ENCODE measurements at regions not wholly inside any gene's neighbourhood (a gene's known extent, or its start where the extent isn't known, plus 50 kb on each side); places are given as distances from the start of the nearest gene placed in this dataset.
"Not testable (repeated sequence)": the region's sequence is repeated elsewhere in the genome, so short reads cannot be mapped to it uniquely, and the experiment has no call there.

GRCh38 chr18:11497585-11497984 lies 111.8 kb upstream of the SLC35G4 start:
- Mint-ChIP-seq H3K36me3 (no peaks in the 10 kb centered on the region), H3K4me1 (no peaks in the 10 kb centered on the region), H3K9me3 (no peaks in the 10 kb centered on the region), H3K27me3 (peaks cover 6% of the 10 kb centered on the region), H3K4me3 (no peak overlapping the region), H3K27ac (no peak overlapping the region)

GRCh38 chr18:11496526-11497172 lies 112.7 kb upstream of the SLC35G4 start:
- no peak overlapping the region for H3K4me3 Mint-ChIP-seq
- H3K9me3 Mint-ChIP-seq = no peaks in the 10 kb centered on the region
- peaks cover 6% of the 10 kb centered on the region for H3K27me3 Mint-ChIP-seq
- no peaks in the 10 kb centered on the region for H3K36me3 Mint-ChIP-seq
- H3K4me1 Mint-ChIP-seq = no peaks in the 10 kb centered on the region
- H3K27ac Mint-ChIP-seq = no peak overlapping the region

GRCh38 chr18:11495441-11495840 lies 114.0 kb upstream of the SLC35G4 start:
- Mint-ChIP-seq H3K9me3 (peaks cover 0 to 2% (median 0%) of the 10 kb centered on the region in 3 donors), H3K4me3 (no peak overlapping the region), H3K27me3 (peaks cover 6% of the 10 kb centered on the region), H3K27ac (no peak overlapping the region), H3K36me3 (no peaks in the 10 kb centered on the region), H3K4me1 (no peaks in the 10 kb centered on the region)

- H3K9me3 Mint-ChIP-seq = peaks cover 0 to 2% (median 0%) of the 10 kb centered on the region in 3 donors
- H3K27me3 Mint-ChIP-seq = no peaks in the 10 kb centered on the region
- H3K27ac Mint-ChIP-seq = no peak overlapping the region
- H3K4me3 Mint-ChIP-seq = no peak overlapping the region
- no peaks in the 10 kb centered on the region for H3K4me1 Mint-ChIP-seq
- no peaks in the 10 kb centered on the region for H3K36me3 Mint-ChIP-seq
Measured at GRCh38 chr18:11494107-11494506, 115.3 kb upstream of the SLC35G4 start.

GRCh38 chr18:11489266-11489899 lies 120.0 kb upstream of the SLC35G4 start:
- peaks cover 3% of the 10 kb centered on the region for H3K27me3 Mint-ChIP-seq
- peak overlapping the region in 1 of 3 donors; percentile 1 for H3K27ac Mint-ChIP-seq

GRCh38 chr18:11488175-11488574 lies 121.2 kb upstream of the SLC35G4 start:
- no peaks in the 10 kb centered on the region for H3K4me1 Mint-ChIP-seq
- no peaks in the 10 kb centered on the region for H3K36me3 Mint-ChIP-seq
- no peak overlapping the region for H3K27ac Mint-ChIP-seq
- no peak overlapping the region for H3K4me3 Mint-ChIP-seq
- peaks cover 0 to 2% (median 0%) of the 10 kb centered on the region in 3 donors for H3K9me3 Mint-ChIP-seq
- H3K27me3 Mint-ChIP-seq = peaks cover 3% of the 10 kb centered on the region

More at GRCh38 chr18:11489266-11489899, 120.0 kb upstream of the SLC35G4 start:
- Mint-ChIP-seq H3K9me3 (peaks cover 0 to 2% (median 0%) of the 10 kb centered on the region in 3 donors), H3K4me1 (no peaks in the 10 kb centered on the region), H3K36me3 (no peaks in the 10 kb centered on the region), H3K4me3 (no peak overlapping the region)

GRCh38 chr18:11487390-11487789 lies 122.0 kb upstream of the SLC35G4 start:
- Mint-ChIP-seq H3K27ac (no peak overlapping the region), H3K9me3 (peaks cover 0 to 3% (median 2%) of the 10 kb centered on the region in 3 donors), H3K27me3 (peaks cover 3% of the 10 kb centered on the region), H3K4me3 (no peak overlapping the region), H3K4me1 (no peaks in the 10 kb centered on the region), H3K36me3 (no peaks in the 10 kb centered on the region)

- Mint-ChIP-seq H3K27ac (no peak overlapping the region), H3K27me3 (peaks cover 4% of the 10 kb centered on the region), H3K36me3 (no peaks in the 10 kb centered on the region), H3K9me3 (peaks cover 0 to 3% (median 0%) of the 10 kb centered on the region in 3 donors), H3K4me1 (no peaks in the 10 kb centered on the region), H3K4me3 (no peak overlapping the region)
Measured at GRCh38 chr18:11482271-11482670, 127.1 kb upstream of the SLC35G4 start.

GRCh38 chr18:11480692-11481091 lies 128.7 kb upstream of the SLC35G4 start:
- H3K27ac Mint-ChIP-seq = no peak overlapping the region
- peaks cover 4% of the 10 kb centered on the region for H3K27me3 Mint-ChIP-seq
- no peak overlapping the region for H3K4me3 Mint-ChIP-seq
- no peaks in the 10 kb centered on the region for H3K36me3 Mint-ChIP-seq
- no peaks in the 10 kb centered on the region for H3K4me1 Mint-ChIP-seq
- peaks cover 2 to 5% (median 3%) of the 10 kb centered on the region in 3 donors for H3K9me3 Mint-ChIP-seq

- not testable (repeated sequence) for H3K4me1 Mint-ChIP-seq, H3K36me3 Mint-ChIP-seq, H3K27me3 Mint-ChIP-seq, H3K4me3 Mint-ChIP-seq, H3K27ac Mint-ChIP-seq, H3K9me3 Mint-ChIP-seq
Measured at GRCh38 chr18:11479031-11479430, 130.4 kb upstream of the SLC35G4 start.

- Mint-ChIP-seq H3K36me3 (no peaks in the 10 kb centered on the region), H3K4me1 (no peaks in the 10 kb centered on the region), H3K27me3 (no peaks in the 10 kb centered on the region), H3K27ac (no peak overlapping the region), H3K4me3 (no peak overlapping the region), H3K9me3 (peaks cover 0 to 2% (median 1%) of the 10 kb centered on the region in 3 donors)
Measured at GRCh38 chr18:11470941-11471340, 138.5 kb upstream of the SLC35G4 start.

- no peaks in the 10 kb centered on the region for H3K9me3 Mint-ChIP-seq
- no peak overlapping the region for H3K27ac Mint-ChIP-seq
- H3K4me3 Mint-ChIP-seq = no peak overlapping the region
- no peaks in the 10 kb centered on the region for H3K4me1 Mint-ChIP-seq
- H3K36me3 Mint-ChIP-seq = no peaks in the 10 kb centered on the region
- H3K27me3 Mint-ChIP-seq = peaks cover 2% of the 10 kb centered on the region
Measured at GRCh38 chr18:11468617-11469016, 140.8 kb upstream of the SLC35G4 start.

GRCh38 chr18:11468120-11468519 lies 141.3 kb upstream of the SLC35G4 start:
- Mint-ChIP-seq H3K4me3 (no peak overlapping the region), H3K9me3 (no peaks in the 10 kb centered on the region), H3K36me3 (no peaks in the 10 kb centered on the region), H3K27me3 (peaks cover 2% of the 10 kb centered on the region), H3K4me1 (no peaks in the 10 kb centered on the region), H3K27ac (no peak overlapping the region)

- Mint-ChIP-seq H3K4me3 (no peak overlapping the region), H3K4me1 (no peaks in the 10 kb centered on the region), H3K36me3 (no peaks in the 10 kb centered on the region), H3K27me3 (peaks cover 2% of the 10 kb centered on the region), H3K27ac (no peak overlapping the region), H3K9me3 (no peaks in the 10 kb centered on the region)
Measured at GRCh38 chr18:11467611-11468010, 141.8 kb upstream of the SLC35G4 start.

GRCh38 chr18:11464129-11464528 lies 145.3 kb upstream of the SLC35G4 start:
- peaks cover 2% of the 10 kb centered on the region for H3K27me3 Mint-ChIP-seq
- H3K4me3 Mint-ChIP-seq = no peak overlapping the region
- H3K4me1 Mint-ChIP-seq = no peaks in the 10 kb centered on the region
- no peaks in the 10 kb centered on the region for H3K36me3 Mint-ChIP-seq
- H3K27ac Mint-ChIP-seq = no peak overlapping the region
- H3K9me3 Mint-ChIP-seq = no peaks in the 10 kb centered on the region

- H3K4me1 Mint-ChIP-seq = no peaks in the 10 kb centered on the region
- H3K27ac Mint-ChIP-seq = no peak overlapping the region
- peaks cover 0 to 2% (median 0%) of the 10 kb centered on the region in 3 donors for H3K9me3 Mint-ChIP-seq
- H3K27me3 Mint-ChIP-seq = no peaks in the 10 kb centered on the region
- no peaks in the 10 kb centered on the region for H3K36me3 Mint-ChIP-seq
- no peak overlapping the region for H3K4me3 Mint-ChIP-seq
Measured at GRCh38 chr18:11458447-11458846, 150.9 kb upstream of the SLC35G4 start.

Data from IgD-negative memory B cell (primary cell).